ENCODE measurements at regions not wholly inside any gene's neighbourhood (a gene's known extent, or its start where the extent isn't known, plus 50 kb on each side); places are given as distances from the start of the nearest gene placed in this dataset.

GRCh38 chr5:93658044-93658443, 75.0 kb downstream of the NR2F1 start:
- no peaks in the 10 kb centered on the region for H3K4me1 ChIP-seq (ENCODE audit: control insufficient read depth, insufficient read depth, low read length, poor library complexity, severe bottlenecking)
- no peak overlapping the region for H3K27ac ChIP-seq (ENCODE audit: low read depth, low read length, severe bottlenecking)
- no peaks in the 10 kb centered on the region for H3K9me3 ChIP-seq (ENCODE audit: control insufficient read depth, low read length)
- no peak overlapping the region for H3K4me3 ChIP-seq (ENCODE audit: extremely low read depth, insufficient read depth, low read length, poor library complexity, severe bottlenecking)
- no peaks in the 10 kb centered on the region for H3K36me3 ChIP-seq (ENCODE audit: control insufficient read depth, insufficient read depth, low read length)

GRCh38 chr5:93654676-93655075, 71.7 kb downstream of the NR2F1 start:
- Histone ChIP-seq H3K36me3 (ENCODE audit: control insufficient read depth, insufficient read depth, low read length) (no peaks in the 10 kb centered on the region), H3K4me1 (ENCODE audit: control insufficient read depth, insufficient read depth, low read length, poor library complexity, severe bottlenecking) (no peaks in the 10 kb centered on the region), H3K4me3 (ENCODE audit: extremely low read depth, insufficient read depth, low read length, poor library complexity, severe bottlenecking) (no peak overlapping the region), H3K27ac (ENCODE audit: low read depth, low read length, severe bottlenecking) (no peak overlapping the region), H3K9me3 (ENCODE audit: control insufficient read depth, low read length) (no peaks in the 10 kb centered on the region)
- 84 to 95% methylated on average over 2 of the region's 2 CpGs for WGBS, 2 experiments (ENCODE audit: insufficient coverage in 2 of 2)

- no peaks in the 10 kb centered on the region for H3K4me1 ChIP-seq (ENCODE audit: control insufficient read depth, insufficient read depth, low read length, poor library complexity, severe bottlenecking)
- H3K9me3 ChIP-seq (ENCODE audit: control insufficient read depth, low read length): no peaks in the 10 kb centered on the region
- no CpG with 5 or more reads among the region's 1 CpG for WGBS, 2 experiments (ENCODE audit: insufficient coverage in 2 of 2)
- H3K36me3 ChIP-seq (ENCODE audit: control insufficient read depth, insufficient read depth, low read length): no peaks in the 10 kb centered on the region
- no peak overlapping the region for H3K27ac ChIP-seq (ENCODE audit: low read depth, low read length, severe bottlenecking)
- H3K4me3 ChIP-seq (ENCODE audit: extremely low read depth, insufficient read depth, low read length, poor library complexity, severe bottlenecking): no peak overlapping the region
Measured at GRCh38 chr5:93653716-93654115, 70.7 kb downstream of the NR2F1 start.

- no peaks in the 10 kb centered on the region for H3K9me3 ChIP-seq (ENCODE audit: control insufficient read depth, low read length)
- H3K36me3 ChIP-seq (ENCODE audit: control insufficient read depth, insufficient read depth, low read length): no peaks in the 10 kb centered on the region
- no peaks in the 10 kb centered on the region for H3K4me1 ChIP-seq (ENCODE audit: control insufficient read depth, insufficient read depth, low read length, poor library complexity, severe bottlenecking)
- H3K4me3 ChIP-seq (ENCODE audit: extremely low read depth, insufficient read depth, low read length, poor library complexity, severe bottlenecking): no peak overlapping the region
- 43 to 83% methylated on average over 1 of the region's 1 CpG for WGBS, 2 experiments (ENCODE audit: insufficient coverage in 2 of 2)
- no peak overlapping the region for H3K27ac ChIP-seq (ENCODE audit: low read depth, low read length, severe bottlenecking)
Measured at GRCh38 chr5:93649234-93649900, 66.3 kb downstream of the NR2F1 start.

DNA sequence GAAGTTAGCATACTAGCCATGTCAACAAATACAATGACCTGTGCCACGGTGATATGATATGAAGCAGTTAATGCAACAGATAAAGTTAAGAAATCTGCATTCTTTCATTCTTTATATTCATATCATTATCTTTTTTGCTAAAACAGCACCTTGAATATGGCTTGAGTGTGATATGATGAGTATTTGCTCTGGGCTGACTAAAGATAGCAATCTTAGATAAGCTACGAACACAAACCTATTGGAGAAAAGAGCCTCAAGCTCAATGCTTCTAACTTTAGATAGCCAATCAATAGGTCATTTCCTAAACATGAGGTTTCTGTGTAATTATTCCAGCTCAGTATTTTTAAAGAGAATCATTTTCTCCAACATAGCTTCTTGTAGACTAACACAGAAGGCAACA, 61.7 kb downstream of the NR2F1 start:
- Histone ChIP-seq H3K9me3 (ENCODE audit: control insufficient read depth, low read length) (no peaks in the 10 kb centered on the region), H3K4me1 (ENCODE audit: control insufficient read depth, insufficient read depth, low read length, poor library complexity, severe bottlenecking) (no peaks in the 10 kb centered on the region), H3K4me3 (ENCODE audit: extremely low read depth, insufficient read depth, low read length, poor library complexity, severe bottlenecking) (no peak overlapping the region), H3K36me3 (ENCODE audit: control insufficient read depth, insufficient read depth, low read length) (no peaks in the 10 kb centered on the region), H3K27ac (ENCODE audit: low read depth, low read length, severe bottlenecking) (no peak overlapping the region)
- no CpG with 5 or more reads among the region's 2 CpGs for WGBS, 2 experiments (ENCODE audit: insufficient coverage in 2 of 2)
